ENCODE measurements at regions not wholly inside any gene's neighbourhood (a gene's known extent, or its start where the extent isn't known, plus 50 kb on each side); places are given as distances from the start of the nearest gene placed in this dataset.

DNA sequence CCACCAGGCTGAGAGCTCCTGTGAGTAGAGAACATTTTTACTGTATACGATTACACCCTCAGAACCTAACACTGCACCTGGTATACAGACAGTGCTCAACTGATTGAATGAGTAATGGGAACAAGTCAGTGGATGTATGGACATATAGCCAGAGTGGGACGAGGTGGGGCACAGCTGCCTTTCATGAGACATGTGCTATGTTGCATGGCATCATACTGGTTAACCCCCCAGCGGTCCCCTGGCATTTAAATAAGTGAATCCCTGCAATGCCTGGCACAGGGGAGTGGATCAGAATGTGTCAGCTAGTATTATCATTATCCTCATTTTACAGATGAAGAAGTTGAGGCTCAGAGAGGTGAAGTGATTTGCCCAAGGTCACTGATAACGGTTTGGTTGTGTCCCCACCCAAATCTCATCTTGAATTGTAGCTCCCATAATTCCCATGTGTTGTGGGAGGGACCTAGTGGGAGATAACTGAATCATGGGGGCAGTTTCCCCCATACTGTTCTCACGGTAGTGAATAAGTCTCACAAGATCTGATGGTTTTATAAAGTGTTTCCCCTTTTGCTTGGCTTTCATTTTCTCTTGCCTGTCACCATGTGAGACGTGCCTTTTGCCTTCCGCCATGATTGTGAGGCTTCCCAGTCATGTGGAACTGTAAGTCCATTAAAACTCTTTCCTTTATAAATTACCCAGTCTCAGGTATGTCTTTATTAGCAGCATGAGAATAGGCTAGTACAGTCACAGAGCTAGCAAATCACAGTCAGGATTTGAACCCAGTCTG is 56.0 kb upstream of the ATP2B2 start:
- no peak for FAIRE-seq
- no peak overlapping the region for H3K4me2 ChIP-seq (ENCODE audit: insufficient read depth, low read length)

More for the DNA sequence above, 56.0 kb upstream of the ATP2B2 start:
- Histone ChIP-seq H3K9ac (replicated peaks; ENCODE audit: extremely low read depth, insufficient read depth, low read length) (no peak overlapping the region), H3K27ac (ENCODE audit: insufficient read depth, low read depth, low read length) (no peak overlapping the region), H3K27me3 (ENCODE audit: control insufficient read depth in 2 of 2, insufficient read depth in 2 of 2, low read length in 2 of 2) (no peaks in the 10 kb centered on the region), H3K4me3 (replicated peaks in 1 of 3; ENCODE audit: insufficient read depth in 1 of 3, low read depth in 1 of 3, low read length in 3 of 3) (no peak overlapping the region), H4K20me1 (replicated peaks; ENCODE audit: control insufficient read depth, extremely low read depth, insufficient read depth, low read length) (no peaks in the 10 kb centered on the region), H3K36me3 (ENCODE audit: control insufficient read depth in 2 of 2, extremely low read depth in 1 of 2, insufficient read depth in 2 of 2, low read length in 2 of 2) (no peaks in the 10 kb centered on the region), H3K9me1 (replicated peaks; ENCODE audit: control insufficient read depth, extremely low read depth, insufficient read depth, low read length) (no peaks in the 10 kb centered on the region), H3K79me2 (ENCODE audit: control insufficient read depth, insufficient read depth, low read length) (no peaks in the 10 kb centered on the region), H2AFZ (ENCODE audit: low read depth, low read length) (no peak overlapping the region), H3K4me1 (ENCODE audit: control insufficient read depth, extremely low read depth, insufficient read depth, low read length) (no peaks in the 10 kb centered on the region), H3K9me3 (replicated peaks; ENCODE audit: control insufficient read depth, insufficient read depth, low read length) (no peaks in the 10 kb centered on the region)
- intact Hi-C loops (cut with micrococcal nuclease): no loop called here
- dilution Hi-C loops (cut with MboI; ENCODE audit: extremely low pct_ligation_motif_present, low sequenced_read_pairs): no loop called here
- ChIA-PET POLR2A (no interaction called here), CTCF (no interaction called here)
- TF ChIP-seq POLR2AphosphoS5 (IDR thresholded peaks at IDR 0.05; ENCODE audit: insufficient read depth, low read depth, low read length) (no peak), EZH2 (IDR thresholded peaks at IDR 0.05; ENCODE audit: borderline replicate concordance, low read depth, low read length, severe bottlenecking) (no peak), CTCF (IDR thresholded peaks at IDR 0.05; ENCODE audit: extremely low read depth in 1 of 2, insufficient read depth in 1 of 2, low read depth in 1 of 2, low read length in 2 of 2) (no peak), FOS (IDR thresholded peaks at IDR 0.05; ENCODE audit: borderline replicate concordance, insufficient read depth, low read length) (no peak), JUN (IDR thresholded peaks at IDR 0.05; ENCODE audit: borderline replicate concordance, insufficient read depth, insufficient read length, low read depth) (no peak), MYC (IDR thresholded peaks at IDR 0.05; ENCODE audit: low read depth, low read length) (no peak)
- DNase-seq (ENCODE audit: low read depth, low spot score): no peak
- BruUV-seq (replicated peaks): no TSS peak
